ENCODE measurements at regions not wholly inside any gene's neighbourhood (a gene's known extent, or its start where the extent isn't known, plus 50 kb on each side); places are given as distances from the start of the nearest gene placed in this dataset.

- ATAC-seq (replicated peaks in 6 of 8), result peak in 4 of 8 experiments; percentile 94 to 96 (median 94)
- peak overlapping the region; percentile 21 to 71 for H3K27ac ChIP-seq
- peaks cover 3 to 4% of the 10 kb centered on the region in 2 donors for H3K4me1 ChIP-seq (replicated peaks in 1 of 2)
- H3K4me3 ChIP-seq, result no peak overlapping the region
- in situ Hi-C loops (cut with MboI; ENCODE audit: low pct_unique_long_range_greater_than_20kb in 2 of 9, low sequenced_read_pairs in 9 of 9, unreplicated experiment in 9 of 9), result no loop called here
- 0 to 60% (median 33%) methylated on average over 1 to 3 of the region's 3 CpGs; no CpG with 5 or more reads in 3 of the 10 experiments for WGBS, 10 experiments
Observed at GRCh38 chr7:68306692-68307107, 1291.6 kb upstream of the AUTS2 start.

DNA sequence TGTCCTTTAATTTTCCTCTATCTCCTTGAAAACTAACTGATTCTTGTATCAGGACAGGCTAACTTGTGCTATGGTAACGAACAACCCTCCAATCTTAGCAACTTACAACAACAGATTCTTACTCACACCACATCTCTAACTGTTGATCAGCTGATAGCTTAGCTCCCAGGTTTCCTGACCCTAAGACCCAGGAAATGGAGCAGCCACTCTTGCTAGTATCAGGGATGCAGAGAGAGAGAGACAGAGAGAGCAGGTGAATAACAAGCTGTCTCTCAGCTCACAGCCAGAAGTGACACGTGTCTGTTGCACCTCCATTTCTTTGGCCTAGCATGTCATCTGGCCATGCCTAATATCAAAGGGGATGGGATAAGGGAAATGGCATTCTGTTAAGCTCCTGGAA, 1289.0 kb upstream of the AUTS2 start:
- in situ Hi-C loops (cut with MboI; ENCODE audit: low pct_unique_long_range_greater_than_20kb in 2 of 9, low sequenced_read_pairs in 9 of 9, unreplicated experiment in 9 of 9), result no loop called here
- H3K27ac ChIP-seq, result no peak overlapping the region
- peaks cover 3 to 4% of the 10 kb centered on the region in 2 donors for H3K4me1 ChIP-seq (replicated peaks in 1 of 2)
- WGBS, 10 experiments, result 0 to 88% (median 55%) methylated on average over 1 to 2 of the region's 2 CpGs; no CpG with 5 or more reads in 4 of the 10 experiments
- ATAC-seq (replicated peaks in 6 of 8), result no peak
- H3K4me3 ChIP-seq, result no peak overlapping the region

GRCh38 chr7:68309806-68310205, 1288.5 kb upstream of the AUTS2 start:
- no peak for ATAC-seq (replicated peaks in 6 of 8)
- no peak overlapping the region for H3K4me3 ChIP-seq
- peaks cover 3 to 4% of the 10 kb centered on the region in 2 donors for H3K4me1 ChIP-seq (replicated peaks in 1 of 2)
- 0 to 100% (median 85%) methylated on average over 1 to 6 of the region's 6 CpGs; no CpG with 5 or more reads in 1 of the 10 experiments for WGBS, 10 experiments
- in situ Hi-C loops (cut with MboI; ENCODE audit: low pct_unique_long_range_greater_than_20kb in 2 of 9, low sequenced_read_pairs in 9 of 9, unreplicated experiment in 9 of 9), result no loop called here
- H3K27ac ChIP-seq, result no peak overlapping the region

DNA sequence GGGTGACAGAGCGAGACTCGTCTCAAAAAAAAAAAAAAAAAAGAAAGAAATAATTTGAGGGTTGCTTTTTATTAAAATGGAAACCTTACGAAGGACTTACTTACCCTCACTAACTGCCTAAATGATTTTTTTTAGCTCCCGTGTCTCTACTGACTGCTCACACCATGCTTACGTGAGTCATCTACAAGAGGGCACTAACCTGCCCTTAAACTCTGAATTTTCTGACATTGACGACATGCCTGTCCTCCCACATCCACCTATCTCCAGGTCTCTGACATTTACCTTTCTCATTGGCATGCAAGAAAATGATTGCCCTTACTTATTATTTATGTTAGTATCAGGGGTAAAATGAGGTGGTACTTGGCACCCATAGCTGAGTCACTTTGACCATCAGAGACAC, 1286.3 kb upstream of the AUTS2 start:
- 31 to 96% (median 75%) methylated on average over 1 to 6 of the region's 6 CpGs for WGBS, 10 experiments
- H3K27ac ChIP-seq, result no peak overlapping the region
- H3K4me1 ChIP-seq (replicated peaks in 1 of 2), result peaks cover 0 to 1% of the 10 kb centered on the region in 2 donors
- ATAC-seq (replicated peaks in 6 of 8), result no peak
- in situ Hi-C loops (cut with MboI; ENCODE audit: low pct_unique_long_range_greater_than_20kb in 2 of 9, low sequenced_read_pairs in 9 of 9, unreplicated experiment in 9 of 9), result no loop called here
- no peak overlapping the region for H3K4me3 ChIP-seq

GRCh38 chr7:68313806-68314205, 1284.5 kb upstream of the AUTS2 start:
- Histone ChIP-seq H3K27ac (no peak overlapping the region), H3K4me1 (replicated peaks in 1 of 2) (no peaks in the 10 kb centered on the region), H3K4me3 (no peak overlapping the region)
- no peak for ATAC-seq (replicated peaks in 6 of 8)
- WGBS, 10 experiments, result 0 to 100% (median 55%) methylated on average over 1 to 3 of the region's 4 CpGs; no CpG with 5 or more reads in 2 of the 10 experiments
- in situ Hi-C loops (cut with MboI; ENCODE audit: low pct_unique_long_range_greater_than_20kb in 2 of 9, low sequenced_read_pairs in 9 of 9, unreplicated experiment in 9 of 9), result no loop called here

DNA sequence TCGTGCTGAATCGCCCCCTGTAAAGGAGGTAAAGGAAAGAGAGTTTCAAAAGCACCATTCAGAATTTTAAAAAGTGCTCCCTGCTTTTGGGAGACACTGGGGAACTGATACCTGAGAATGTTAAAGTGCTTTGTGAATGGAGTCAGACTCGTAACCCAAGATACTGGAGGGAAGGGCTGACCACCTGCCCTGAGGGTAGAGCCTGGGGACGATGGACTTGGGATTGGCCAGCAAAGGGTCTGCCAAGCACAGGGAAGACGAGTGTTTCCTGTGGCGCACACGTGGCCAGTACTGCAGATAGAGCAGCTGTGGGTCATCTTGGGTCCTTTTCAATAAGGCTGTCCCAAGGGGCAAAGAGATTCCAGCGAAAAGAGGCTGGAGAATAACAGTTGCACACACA, 1284.1 kb upstream of the AUTS2 start:
- Histone ChIP-seq H3K27ac (no peak overlapping the region), H3K4me1 (replicated peaks in 1 of 2) (no peaks in the 10 kb centered on the region), H3K4me3 (no peak overlapping the region)
- 3 to 100% (median 55%) methylated on average over 1 to 6 of the region's 8 CpGs for WGBS, 10 experiments
- in situ Hi-C loops (cut with MboI; ENCODE audit: low pct_unique_long_range_greater_than_20kb in 2 of 9, low sequenced_read_pairs in 9 of 9, unreplicated experiment in 9 of 9), result no loop called here
- ATAC-seq (replicated peaks in 6 of 8), result no peak

DNA sequence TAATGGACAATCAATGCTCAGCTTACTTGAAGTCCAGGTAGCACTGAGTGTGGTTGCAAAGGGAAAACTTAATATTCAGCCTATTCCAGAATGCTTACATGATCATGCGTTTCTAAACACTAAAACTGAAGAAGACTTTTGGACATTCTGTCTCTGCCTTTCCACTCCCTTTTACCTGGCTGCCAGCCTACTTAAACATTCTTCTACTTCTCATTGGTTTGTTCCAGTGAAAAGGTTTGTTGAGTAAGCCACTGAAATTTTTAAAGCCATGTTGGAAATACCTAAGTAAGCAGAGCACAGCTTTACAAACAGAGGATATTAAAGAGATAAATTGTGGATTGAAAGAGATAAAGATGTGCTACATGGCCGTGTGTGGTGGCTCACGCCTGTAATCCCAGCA, 1280.8 kb upstream of the AUTS2 start:
- Histone ChIP-seq H3K4me3 (no peak overlapping the region), H3K27ac (no peak overlapping the region), H3K4me1 (replicated peaks in 1 of 2) (peaks cover 19% of the 10 kb centered on the region in 2 donors)
- WGBS, 10 experiments, result 14 to 100% (median 86%) methylated on average over 1 of the region's 3 CpGs; no CpG with 5 or more reads in 5 of the 10 experiments
- no peak for ATAC-seq (replicated peaks in 6 of 8)
- in situ Hi-C loops (cut with MboI; ENCODE audit: low pct_unique_long_range_greater_than_20kb in 2 of 9, low sequenced_read_pairs in 9 of 9, unreplicated experiment in 9 of 9), result no loop called here

DNA sequence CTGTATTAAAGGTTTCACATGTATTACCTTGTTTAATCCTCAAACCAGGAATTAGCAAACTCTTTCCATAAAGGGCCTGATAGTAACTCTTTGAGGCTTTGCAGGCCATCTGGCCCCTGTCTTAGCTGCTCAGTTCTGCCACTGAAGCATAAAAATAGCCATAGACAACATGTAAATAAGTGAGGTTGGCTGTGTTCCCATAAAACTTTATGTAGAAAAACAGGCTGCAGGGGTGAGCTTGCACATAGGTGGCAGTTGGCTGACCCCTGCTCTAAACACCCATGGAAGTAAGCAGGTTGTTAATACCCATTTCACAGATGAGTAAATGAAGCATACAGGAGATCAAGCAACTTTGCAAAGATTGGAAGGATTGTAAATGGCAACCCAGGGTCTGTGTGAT, 1279.2 kb upstream of the AUTS2 start:
- ATAC-seq (replicated peaks in 6 of 8), result no peak
- peaks cover 20 to 22% of the 10 kb centered on the region in 2 donors for H3K4me1 ChIP-seq (replicated peaks in 1 of 2)
- no peak overlapping the region for H3K4me3 ChIP-seq
- in situ Hi-C loops (cut with MboI; ENCODE audit: low pct_unique_long_range_greater_than_20kb in 2 of 9, low sequenced_read_pairs in 9 of 9, unreplicated experiment in 9 of 9), result no loop called here
- no peak overlapping the region for H3K27ac ChIP-seq

DNA sequence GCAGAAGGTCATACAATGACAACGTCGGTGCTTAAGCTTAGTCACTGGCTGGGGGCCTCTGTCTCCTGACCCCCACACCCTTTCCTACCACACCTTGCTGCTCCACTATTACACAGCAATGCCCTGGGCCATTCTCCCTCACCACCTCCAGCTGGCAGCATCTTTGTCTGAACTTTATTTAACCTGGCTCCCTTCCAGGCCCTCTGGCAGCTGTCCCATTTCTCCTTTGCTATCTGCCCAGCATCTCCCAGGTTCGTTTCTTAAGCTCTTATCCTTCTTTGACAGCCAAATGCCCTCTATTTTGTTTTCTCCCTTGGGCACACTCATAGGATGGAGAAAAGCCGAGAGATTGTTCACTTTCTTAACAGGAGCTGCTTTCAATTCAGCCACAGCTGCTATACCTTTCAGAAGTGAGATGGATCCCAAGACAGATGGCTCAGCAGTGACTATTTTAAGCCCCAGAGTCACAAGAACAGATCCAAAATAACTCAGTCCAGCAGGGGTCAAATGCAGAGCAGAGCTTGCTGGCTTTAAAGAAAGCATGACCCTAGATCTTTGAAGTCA, 1277.1 kb upstream of the AUTS2 start:
- 0 to 67% (median 11%) methylated on average over 1 to 3 of the region's 4 CpGs; no CpG with 5 or more reads in 1 of the 10 experiments for WGBS, 10 experiments
- in situ Hi-C loops (cut with MboI; ENCODE audit: low pct_unique_long_range_greater_than_20kb in 2 of 9, low sequenced_read_pairs in 9 of 9, unreplicated experiment in 9 of 9), result no loop called here
- Histone ChIP-seq H3K4me3 (no peak overlapping the region), H3K4me1 (replicated peaks in 1 of 2) (peaks cover 20 to 22% of the 10 kb centered on the region in 2 donors), H3K27ac (peak overlapping the region; percentile 9 to 32)
- ATAC-seq (replicated peaks in 6 of 8), result peak in 6 of 8 experiments; percentile 49 to 96 (median 93)

DNA sequence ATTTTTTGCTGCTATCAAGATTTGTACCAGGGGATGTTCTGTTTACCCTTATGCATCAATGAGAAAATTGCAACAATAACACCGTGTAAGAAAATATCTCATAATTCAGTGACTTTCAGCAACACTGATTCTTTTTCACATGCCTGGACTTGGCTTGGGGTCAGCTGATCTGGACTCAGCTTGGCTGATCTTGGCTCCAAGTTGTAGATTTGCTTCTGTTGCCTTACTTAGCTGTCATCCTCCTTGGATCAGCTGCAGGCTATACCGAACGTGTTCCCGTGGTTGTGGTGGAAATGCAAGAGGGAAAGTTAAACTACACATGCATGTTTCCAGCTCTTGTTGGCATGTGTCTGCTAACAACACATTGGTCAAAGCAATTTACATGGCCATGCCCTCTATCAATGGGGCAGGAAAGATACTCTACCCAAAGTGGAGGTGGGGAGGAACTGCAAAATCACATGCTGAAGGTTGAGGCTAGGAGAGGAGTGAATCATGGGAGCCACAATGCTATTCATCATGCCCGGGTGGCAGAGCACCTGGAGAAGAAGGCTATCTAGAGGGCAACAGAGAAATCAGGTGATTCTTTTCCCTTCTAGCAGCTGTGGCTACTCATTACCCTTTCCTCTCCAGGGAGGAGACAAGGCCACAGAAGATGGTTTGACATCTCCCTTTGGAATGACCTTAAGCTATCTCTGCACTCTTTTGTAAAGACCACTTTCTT, 1276.3 kb upstream of the AUTS2 start:
- 0 to 69% (median 44%) methylated on average over 1 to 5 of the region's 5 CpGs for WGBS, 10 experiments
- in situ Hi-C loops (cut with MboI; ENCODE audit: low pct_unique_long_range_greater_than_20kb in 2 of 9, low sequenced_read_pairs in 9 of 9, unreplicated experiment in 9 of 9), result no loop called here
- H3K4me1 ChIP-seq (replicated peaks in 1 of 2), result peaks cover 20 to 22% of the 10 kb centered on the region in 2 donors
- no peak overlapping the region for H3K27ac ChIP-seq
- H3K4me3 ChIP-seq, result no peak overlapping the region
- peak in 5 of 8 experiments; percentile 4 to 39 (median 8) for ATAC-seq (replicated peaks in 6 of 8)

DNA sequence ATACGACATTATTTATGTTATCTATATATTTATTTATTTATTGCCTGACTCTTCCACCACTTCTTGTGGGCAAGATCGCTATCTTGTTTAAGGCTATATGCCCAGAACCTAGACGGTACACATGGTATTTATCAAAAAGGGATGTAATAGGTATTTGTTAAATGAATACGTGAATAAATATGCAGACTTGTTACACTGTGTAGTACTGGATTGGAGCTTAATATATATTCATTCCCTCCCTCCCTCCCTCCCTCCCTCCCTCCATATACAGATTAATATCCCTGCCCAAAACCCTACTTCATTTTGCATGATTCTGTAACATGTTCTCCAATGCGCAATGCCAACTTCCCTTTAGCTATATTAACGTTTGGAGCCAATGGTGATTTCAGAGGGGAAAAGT, 1273.7 kb upstream of the AUTS2 start:
- Histone ChIP-seq H3K4me1 (replicated peaks in 1 of 2) (peaks cover 20 to 22% of the 10 kb centered on the region in 2 donors), H3K4me3 (no peak overlapping the region), H3K27ac (no peak overlapping the region)
- in situ Hi-C loops (cut with MboI; ENCODE audit: low pct_unique_long_range_greater_than_20kb in 2 of 9, low sequenced_read_pairs in 9 of 9, unreplicated experiment in 9 of 9), result no loop called here
- WGBS, 10 experiments, result 24 to 100% (median 83%) methylated on average over 1 to 6 of the region's 6 CpGs; no CpG with 5 or more reads in 3 of the 10 experiments
- ATAC-seq (replicated peaks in 6 of 8), result no peak

DNA sequence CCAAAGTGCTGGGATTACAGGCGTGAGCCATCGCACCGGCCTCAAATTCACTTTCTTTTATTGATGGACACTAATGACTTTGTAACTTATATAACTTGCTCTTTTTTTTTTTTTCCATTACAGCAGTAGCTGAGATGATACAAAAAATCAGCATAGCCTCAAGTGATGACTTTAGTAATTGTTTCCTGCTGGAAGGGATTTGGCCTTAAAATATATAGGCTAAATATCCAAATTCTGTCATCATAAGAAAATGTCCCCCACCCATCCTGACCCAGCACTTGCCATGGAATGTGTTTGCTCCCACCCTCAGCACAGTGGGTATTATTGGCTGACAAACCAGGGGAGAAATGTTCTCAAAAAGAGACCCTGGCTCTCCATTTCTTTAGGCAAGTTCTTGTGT, 1264.1 kb upstream of the AUTS2 start:
- peaks cover 0 to 5% of the 10 kb centered on the region in 2 donors for H3K4me1 ChIP-seq (replicated peaks in 1 of 2)
- no peak overlapping the region for H3K4me3 ChIP-seq
- 40 to 100% (median 86%) methylated on average over 1 to 3 of the region's 3 CpGs; no CpG with 5 or more reads in 4 of the 10 experiments for WGBS, 10 experiments
- H3K27ac ChIP-seq, result no peak overlapping the region
- ATAC-seq (replicated peaks in 6 of 8), result no peak
- in situ Hi-C loops (cut with MboI; ENCODE audit: low pct_unique_long_range_greater_than_20kb in 2 of 9, low sequenced_read_pairs in 9 of 9, unreplicated experiment in 9 of 9), result no loop called here

- in situ Hi-C loops (cut with MboI; ENCODE audit: low pct_unique_long_range_greater_than_20kb in 2 of 9, low sequenced_read_pairs in 9 of 9, unreplicated experiment in 9 of 9), result no loop called here
- no peak for ATAC-seq (replicated peaks in 6 of 8)
- no peak overlapping the region for H3K4me3 ChIP-seq
- 2 to 100% (median 83%) methylated on average over 1 to 8 of the region's 9 CpGs; no CpG with 5 or more reads in 2 of the 10 experiments for WGBS, 10 experiments
- peaks cover 0 to 5% of the 10 kb centered on the region in 2 donors for H3K4me1 ChIP-seq (replicated peaks in 1 of 2)
- H3K27ac ChIP-seq, result no peak overlapping the region
Observed at GRCh38 chr7:68334636-68335272, 1263.5 kb upstream of the AUTS2 start.

Data from motor neuron (in vitro differentiated cells).